Activated CD4-positive, alpha-beta T cell treated with anti-CD3 and anti-CD28 coated beads for 36 hours (primary cell): ENCODE measurements at regions not wholly inside any gene's neighbourhood (a gene's known extent, or its start where the extent isn't known, plus 50 kb on each side); places are given as distances from the start of the nearest gene placed in this dataset.

Source experiments
- ATAC-seq: fragments of 200-7000 bp; cut with Tn5 transposase; one replicate; pipeline ENCODE4 v1.10.0; 2021; ENCODE audit warnings: mild to moderate bottlenecking, moderate library complexity
- CTCF ChIA-PET: fragments of 350-600 bp; sonication (Branson Sonifier 250); formaldehyde crosslinking; loops from one replicate; lab custom pipeline; 2021; ENCODE audit warnings: antibody characterized with exemption; lab: Charles Lee
- POLR2A ChIA-PET: fragments of 350-600 bp; sonication (Branson Sonifier 250); formaldehyde crosslinking; loops from one replicate; lab custom pipeline; 2021; ENCODE audit warnings: antibody characterized with exemption, inconsistent platforms; lab: Charles Lee
- DNase-seq: peaks from one replicate; pipeline ENCODE4 v3.0.0-alpha.2; 2020
- H3K27ac Mint-ChIP-seq: one replicate; pipeline ENCODE4 v1.8.0; 2021; ENCODE audit warnings: mixed read lengths
- H3K27me3 Mint-ChIP-seq: one replicate; pipeline ENCODE4 v1.8.0; 2021; ENCODE audit warnings: mixed read lengths
- H3K36me3 Mint-ChIP-seq: one replicate; pipeline ENCODE4 v1.8.0; 2021; ENCODE audit warnings: low read depth, mixed read lengths
- H3K4me1 Mint-ChIP-seq: one replicate; pipeline ENCODE4 v1.8.0; 2021; ENCODE audit warnings: mixed read lengths
- H3K4me3 Mint-ChIP-seq: one replicate; pipeline ENCODE4 v1.8.0; 2021; ENCODE audit warnings: mild to moderate bottlenecking, moderate library complexity, mixed read lengths
- H3K9me3 Mint-ChIP-seq: one replicate; pipeline ENCODE4 v1.8.0; 2021; ENCODE audit warnings: low read depth, mixed read lengths
- intact Hi-C, 2 experiments: fragments of 100-400 bp; cut with DNase I in 1 of 2; cut with micrococcal nuclease in 1 of 2; formaldehyde crosslinking; loops; one replicate each; pipeline versions ENCODE4 v1.14.2 to v1.15.1; 2022 to 2024; cut with DNase I, micrococcal nuclease

DNA sequence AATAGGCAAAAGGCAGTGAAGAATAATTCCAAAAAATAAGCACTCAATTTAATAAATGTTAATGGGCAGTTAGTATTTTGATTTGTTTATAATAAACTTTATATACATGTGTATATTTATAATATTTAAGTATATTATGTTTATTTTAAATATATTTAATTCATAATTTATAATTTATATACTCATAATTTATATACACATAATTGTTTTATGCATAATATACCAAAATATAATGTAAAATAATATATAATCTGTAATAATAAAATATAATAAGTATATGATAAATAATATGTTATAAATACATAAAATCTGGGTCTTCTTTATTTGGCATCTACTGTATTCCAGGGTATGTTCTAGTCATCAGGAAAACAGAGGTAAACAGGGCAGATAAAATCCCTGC lies 100.2 kb upstream of the ARID2 start:
- CTCF ChIA-PET, result no interaction called here
- DNase-seq, result no peak
- ATAC-seq, result no peak

DNA sequence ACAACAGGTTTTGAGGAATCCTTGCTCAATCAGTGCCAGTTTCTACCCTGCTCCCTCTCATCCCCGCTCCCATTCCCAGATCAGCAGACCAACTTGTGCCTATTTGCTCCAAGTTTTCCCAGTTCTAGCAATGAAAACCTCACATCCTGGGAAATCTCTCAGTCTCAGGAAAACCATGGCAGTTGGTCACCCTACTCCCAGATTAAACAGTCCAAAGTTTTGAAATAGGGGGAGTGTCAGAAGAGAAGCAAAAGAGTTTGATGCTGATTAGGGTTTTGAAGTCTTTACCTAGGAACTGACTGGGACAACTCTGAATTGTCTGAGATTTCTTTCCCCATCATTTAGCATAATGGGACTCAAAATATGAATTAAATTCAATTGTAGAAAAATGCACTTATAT lies 95.8 kb upstream of the ARID2 start:
- Mint-ChIP-seq H3K27ac (no peak overlapping the region), H3K4me3 (no peak overlapping the region), H3K9me3 (no peaks in the 10 kb centered on the region), H3K4me1 (no peaks in the 10 kb centered on the region), H3K27me3 (no peaks in the 10 kb centered on the region), H3K36me3 (no peaks in the 10 kb centered on the region)
- no peak for DNase-seq
- ATAC-seq, result no peak
- CTCF ChIA-PET, result no interaction called here
- intact Hi-C loops, result no loop called here
- POLR2A ChIA-PET, result no interaction called here

More for the DNA sequence above, 100.2 kb upstream of the ARID2 start:
- no peaks in the 10 kb centered on the region for H3K4me1 Mint-ChIP-seq
- H3K9me3 Mint-ChIP-seq, result no peaks in the 10 kb centered on the region
- intact Hi-C loops, result no loop called here
- H3K4me3 Mint-ChIP-seq, result no peak overlapping the region
- H3K27me3 Mint-ChIP-seq, result peaks cover 2% of the 10 kb centered on the region
- no peak overlapping the region for H3K27ac Mint-ChIP-seq
- POLR2A ChIA-PET, result no interaction called here
- no peaks in the 10 kb centered on the region for H3K36me3 Mint-ChIP-seq

DNA sequence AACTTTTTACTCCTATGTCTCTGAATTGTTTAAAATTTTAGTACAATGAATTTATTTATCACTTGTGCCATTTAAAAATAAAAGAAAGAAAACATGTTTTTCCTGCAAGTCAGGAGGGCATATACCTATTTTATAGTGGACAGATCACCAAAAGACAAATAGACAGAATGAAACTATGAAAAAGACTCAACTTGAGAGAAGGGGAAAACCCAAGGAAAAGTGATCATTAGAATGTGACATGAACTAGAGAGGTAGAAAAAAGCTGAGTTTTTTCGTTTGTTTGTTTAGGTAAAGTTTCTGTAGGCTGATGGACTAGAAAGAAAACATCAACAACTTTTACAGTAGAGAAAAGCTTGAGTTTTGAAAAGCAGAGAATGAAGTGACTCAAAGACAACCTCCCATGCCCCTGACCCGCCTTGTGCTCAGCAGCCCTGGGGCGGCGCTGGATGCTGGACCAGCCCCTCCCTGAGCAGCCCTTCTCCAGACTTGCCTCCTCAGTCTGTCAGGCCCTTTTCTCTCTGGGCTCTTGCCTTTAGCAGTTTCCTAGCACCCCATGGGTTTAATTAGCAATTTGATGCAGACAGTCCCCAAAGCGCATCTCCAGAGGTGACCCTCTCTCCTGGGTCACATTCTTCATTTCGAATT lies 95.1 kb upstream of the ARID2 start:
- Mint-ChIP-seq H3K27me3 (no peaks in the 10 kb centered on the region), H3K9me3 (no peaks in the 10 kb centered on the region), H3K4me3 (no peak overlapping the region), H3K4me1 (no peaks in the 10 kb centered on the region), H3K36me3 (no peaks in the 10 kb centered on the region), H3K27ac (no peak overlapping the region)
- CTCF ChIA-PET, result no interaction called here
- ATAC-seq (no peak), DNase-seq (no peak)
- intact Hi-C loops, result no loop called here
- POLR2A ChIA-PET, result no interaction called here

DNA sequence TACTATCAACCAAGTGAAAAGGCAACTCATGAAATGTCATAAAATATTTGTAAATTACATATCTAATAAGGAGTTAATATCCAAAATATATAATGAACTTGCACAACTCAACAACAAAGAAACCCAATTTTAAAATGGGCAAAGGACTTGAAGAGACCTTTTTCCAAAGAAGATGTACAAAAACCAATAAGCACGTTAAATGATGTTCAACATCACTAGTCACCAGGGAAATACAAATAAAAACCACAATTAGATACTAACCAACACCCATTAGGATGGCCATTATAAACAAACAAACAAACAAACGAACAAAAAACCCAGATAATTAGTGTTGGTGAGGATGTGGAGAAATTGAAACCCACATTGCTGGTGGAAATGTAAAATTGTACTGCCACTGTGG lies 92.3 kb upstream of the ARID2 start:
- ChIA-PET POLR2A (no interaction called here), CTCF (no interaction called here)
- Mint-ChIP-seq H3K36me3 (no peaks in the 10 kb centered on the region), H3K27me3 (no peaks in the 10 kb centered on the region), H3K9me3 (no peaks in the 10 kb centered on the region), H3K4me3 (no peak overlapping the region), H3K4me1 (no peaks in the 10 kb centered on the region), H3K27ac (no peak overlapping the region)
- DNase-seq, result no peak
- no peak for ATAC-seq
- intact Hi-C loops, result no loop called here

DNA sequence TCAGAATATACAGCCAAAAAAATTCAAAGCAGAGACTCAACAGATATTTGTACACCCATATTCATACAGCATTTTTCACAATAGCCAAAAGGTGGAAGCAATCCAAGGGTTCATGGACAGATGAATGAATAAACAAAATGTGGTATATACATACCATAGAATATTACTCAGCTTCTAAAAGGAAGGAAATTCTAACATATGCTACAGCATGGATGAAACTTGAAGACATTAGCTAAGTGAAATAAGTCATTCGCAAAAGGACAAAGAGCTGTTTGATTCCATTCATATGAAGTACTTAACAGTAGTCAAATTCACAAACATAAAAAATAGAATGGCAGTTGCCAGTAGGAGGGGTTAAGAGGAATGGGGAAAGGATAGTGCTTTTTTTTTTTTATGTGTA lies 91.8 kb upstream of the ARID2 start:
- no peak overlapping the region for H3K27ac Mint-ChIP-seq
- no peaks in the 10 kb centered on the region for H3K27me3 Mint-ChIP-seq
- no peak overlapping the region for H3K4me3 Mint-ChIP-seq
- intact Hi-C loops, result no loop called here
- ChIA-PET CTCF (no interaction called here), POLR2A (no interaction called here)
- ATAC-seq (no peak), DNase-seq (no peak)
- H3K36me3 Mint-ChIP-seq, result no peaks in the 10 kb centered on the region
- H3K9me3 Mint-ChIP-seq, result no peaks in the 10 kb centered on the region
- H3K4me1 Mint-ChIP-seq, result no peaks in the 10 kb centered on the region

DNA sequence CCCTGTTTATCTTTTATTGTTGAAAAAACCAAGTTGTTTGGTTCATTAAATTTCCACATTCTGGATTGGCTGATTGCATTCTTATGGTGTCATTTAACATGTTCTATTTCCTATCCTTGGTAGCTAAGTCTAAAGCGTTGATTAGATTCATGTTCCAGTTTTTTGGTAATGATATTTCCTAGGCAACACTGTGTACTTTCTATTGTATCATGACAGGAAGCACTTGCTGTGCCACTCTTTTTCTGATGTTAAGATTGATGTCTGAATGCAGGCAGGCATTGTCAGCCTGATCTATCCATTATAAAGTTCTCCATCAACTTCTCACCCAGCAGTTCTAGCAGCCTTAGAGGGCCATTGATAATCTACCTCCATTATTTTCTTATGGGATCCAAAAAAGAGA lies 91.1 kb upstream of the ARID2 start:
- H3K9me3 Mint-ChIP-seq, result no peaks in the 10 kb centered on the region
- no peak overlapping the region for H3K27ac Mint-ChIP-seq
- ChIA-PET POLR2A (no interaction called here), CTCF (no interaction called here)
- no peak for ATAC-seq
- H3K27me3 Mint-ChIP-seq, result no peaks in the 10 kb centered on the region
- intact Hi-C loops, result no loop called here
- H3K4me3 Mint-ChIP-seq, result no peak overlapping the region
- H3K4me1 Mint-ChIP-seq, result no peaks in the 10 kb centered on the region
- no peaks in the 10 kb centered on the region for H3K36me3 Mint-ChIP-seq
- DNase-seq, result no peak

DNA sequence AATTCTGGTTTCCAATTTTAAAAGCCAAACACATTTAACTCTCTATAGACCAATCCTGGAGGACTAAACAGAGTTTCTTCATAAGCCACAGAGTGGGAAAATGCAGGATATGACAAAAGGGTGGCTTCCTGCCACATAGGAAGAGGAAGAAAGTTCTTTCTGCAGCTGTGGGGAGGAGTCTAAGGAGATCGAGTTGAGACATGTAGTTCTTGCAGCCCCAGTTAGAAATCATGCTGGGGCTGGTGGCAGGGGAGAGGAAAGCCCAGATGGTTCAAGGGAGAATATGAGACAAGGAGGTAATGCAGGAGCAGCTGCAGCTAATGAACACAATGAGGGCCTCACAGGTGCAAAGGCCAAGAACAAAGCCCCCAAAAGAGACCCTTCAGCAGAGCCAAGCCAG lies 85.0 kb upstream of the ARID2 start:
- peaks cover 11% of the 10 kb centered on the region for H3K4me1 Mint-ChIP-seq
- H3K4me3 Mint-ChIP-seq, result no peak overlapping the region
- no peaks in the 10 kb centered on the region for H3K36me3 Mint-ChIP-seq
- H3K27me3 Mint-ChIP-seq, result peaks cover 3% of the 10 kb centered on the region
- DNase-seq, result no peak
- CTCF ChIA-PET, result interaction anchor here (0.7 to 1.2 kb wide), 2 partner anchors 29 to 101 kb away, joined by 3 to 5 read pairs; no protein-coding TSS in a partner anchor
- intact Hi-C loops, result no loop called here
- H3K9me3 Mint-ChIP-seq, result no peaks in the 10 kb centered on the region
- ATAC-seq, result no peak
- POLR2A ChIA-PET, result interaction anchor here (0.6 kb wide), 1 partner anchor 515 kb away, joined by 7 read pairs; no protein-coding TSS in a partner anchor
- H3K27ac Mint-ChIP-seq, result peak overlapping the region; percentile 28

DNA sequence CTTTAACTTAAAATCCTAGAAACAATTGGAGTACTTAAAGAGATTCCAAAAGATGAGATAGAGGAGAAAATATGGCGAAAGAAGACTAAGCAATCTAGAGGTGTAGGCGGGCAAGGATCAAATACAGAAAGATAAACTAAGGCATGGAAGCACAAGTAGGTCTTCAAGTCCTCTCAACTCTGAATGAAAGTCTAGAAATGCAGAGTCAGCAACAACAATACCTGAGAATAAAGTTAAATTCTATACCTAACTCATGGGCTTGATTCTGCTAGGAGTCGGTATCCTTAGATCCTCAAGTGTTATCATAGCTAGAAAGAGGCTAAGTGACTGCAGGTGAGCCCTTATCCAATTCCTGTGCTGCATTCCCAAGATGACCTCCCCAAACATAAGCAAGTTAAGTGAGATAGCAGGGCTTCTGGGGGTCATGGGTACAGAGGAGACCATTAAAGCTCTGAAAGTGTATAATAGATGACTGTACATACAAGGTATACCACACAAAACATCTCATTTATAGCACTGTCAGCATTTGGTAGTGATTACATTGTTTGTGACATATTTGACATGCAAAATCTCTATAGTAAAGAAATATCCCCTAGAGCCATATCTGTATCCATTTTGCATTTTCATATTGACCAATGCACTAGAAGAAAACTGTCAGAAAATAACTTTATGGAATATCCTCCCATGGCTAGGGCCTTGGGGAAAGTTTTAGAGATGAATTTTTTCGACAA lies 82.5 kb upstream of the ARID2 start:
- no peaks in the 10 kb centered on the region for H3K36me3 Mint-ChIP-seq
- ATAC-seq (no peak), DNase-seq (no peak)
- H3K4me3 Mint-ChIP-seq, result no peak overlapping the region
- intact Hi-C loops, result no loop called here
- ChIA-PET POLR2A (no interaction called here), CTCF (no interaction called here)
- no peak overlapping the region for H3K27ac Mint-ChIP-seq
- peaks cover 9% of the 10 kb centered on the region for H3K27me3 Mint-ChIP-seq
- peaks cover 11% of the 10 kb centered on the region for H3K4me1 Mint-ChIP-seq
- no peaks in the 10 kb centered on the region for H3K9me3 Mint-ChIP-seq

DNA sequence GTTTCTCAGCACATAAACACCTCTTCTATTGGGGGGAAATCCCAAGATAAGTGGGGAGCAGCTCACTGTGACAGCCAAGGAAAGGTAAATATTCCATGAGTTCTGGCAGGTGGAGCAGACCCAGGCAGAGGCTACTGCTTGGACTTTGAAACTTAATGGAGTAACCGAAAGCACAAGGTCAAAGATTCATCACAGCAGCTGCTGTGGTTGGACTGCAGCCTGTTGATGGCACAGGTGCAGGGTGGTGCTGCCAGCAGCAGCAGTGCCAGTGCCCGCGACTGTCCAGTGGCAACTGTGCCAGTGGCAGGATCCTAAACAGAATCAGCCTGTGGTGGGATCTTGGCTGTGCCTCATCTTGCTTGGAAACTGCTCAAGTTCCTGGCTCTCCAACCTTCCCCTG lies 81.4 kb upstream of the ARID2 start:
- Mint-ChIP-seq H3K27me3 (peaks cover 9% of the 10 kb centered on the region), H3K27ac (no peak overlapping the region), H3K4me3 (no peak overlapping the region), H3K9me3 (no peaks in the 10 kb centered on the region), H3K36me3 (no peaks in the 10 kb centered on the region), H3K4me1 (peaks cover 11% of the 10 kb centered on the region)
- DNase-seq (no peak), ATAC-seq (no peak)
- intact Hi-C loops, result no loop called here
- POLR2A ChIA-PET, result interaction anchor here (0.7 kb wide), 1 partner anchor 78 kb away, joined by 5 read pairs; no protein-coding TSS in a partner anchor
- CTCF ChIA-PET, result no interaction called here

DNA sequence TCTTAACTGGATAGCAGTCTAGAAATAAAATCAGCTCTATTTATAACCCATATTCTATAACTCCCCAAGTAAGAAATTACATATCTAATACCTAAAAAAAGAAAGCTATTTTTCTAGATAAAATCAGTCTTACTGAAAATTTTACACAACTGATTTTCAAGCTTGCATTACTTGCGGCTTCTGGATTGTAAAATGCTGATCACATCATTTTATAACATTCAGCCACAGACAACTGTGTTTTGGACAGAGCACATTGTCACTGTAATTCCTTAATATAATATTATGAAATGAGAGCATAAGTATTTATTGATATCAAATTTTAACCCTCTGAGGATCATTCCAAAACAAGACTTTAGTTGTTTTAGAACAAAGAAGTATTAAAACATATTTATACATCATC lies 78.5 kb upstream of the ARID2 start:
- POLR2A ChIA-PET, result interaction anchor here (0.6 kb wide), 1 partner anchor 580 kb away, joined by 4 read pairs; no protein-coding TSS in a partner anchor
- no peaks in the 10 kb centered on the region for H3K4me1 Mint-ChIP-seq
- H3K36me3 Mint-ChIP-seq, result no peaks in the 10 kb centered on the region
- DNase-seq (no peak), ATAC-seq (no peak)
- intact Hi-C loops, result no loop called here
- CTCF ChIA-PET, result interaction anchor here (1.1 to 1.5 kb wide), 2 partner anchors 13 to 227 kb away, joined by 3 read pairs; no protein-coding TSS in a partner anchor
- H3K27ac Mint-ChIP-seq, result no peak overlapping the region
- H3K27me3 Mint-ChIP-seq, result peaks cover 9% of the 10 kb centered on the region
- H3K4me3 Mint-ChIP-seq, result no peak overlapping the region
- no peaks in the 10 kb centered on the region for H3K9me3 Mint-ChIP-seq

DNA sequence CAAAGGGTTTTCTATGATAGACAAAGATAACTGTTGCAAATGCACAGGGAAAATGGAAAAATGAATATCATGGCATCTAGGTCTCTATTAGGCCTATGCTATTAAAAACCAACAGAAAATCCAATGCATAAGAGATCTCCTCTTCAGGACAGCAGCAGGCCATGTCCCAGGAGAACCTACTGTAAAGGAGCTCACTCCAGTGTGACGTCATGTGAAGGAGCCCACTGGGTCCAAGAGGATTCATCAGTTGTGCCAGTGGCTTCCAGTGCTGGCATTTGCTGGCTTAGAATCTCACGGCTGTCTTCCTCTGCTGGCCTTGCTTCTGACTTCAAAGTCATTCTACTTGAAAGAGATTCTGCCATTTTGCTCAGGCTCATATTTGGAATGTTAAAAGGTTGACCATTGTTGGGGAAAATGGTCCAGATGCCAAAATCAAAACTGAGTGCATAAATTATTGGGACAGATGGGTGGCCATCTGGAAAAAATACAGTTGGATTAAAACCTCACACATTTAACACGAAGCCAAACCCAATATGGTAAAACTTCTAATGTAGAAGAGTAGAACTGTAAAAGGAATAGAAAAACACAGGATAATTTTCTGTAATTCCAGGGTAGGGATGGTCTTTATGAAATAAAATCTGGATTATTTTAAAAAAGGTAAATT lies 75.4 kb upstream of the ARID2 start:
- ATAC-seq, result no peak
- intact Hi-C loops, result no loop called here
- ChIA-PET CTCF (no interaction called here), POLR2A (no interaction called here)
- no peak overlapping the region for H3K27ac Mint-ChIP-seq
- no peaks in the 10 kb centered on the region for H3K4me1 Mint-ChIP-seq
- H3K27me3 Mint-ChIP-seq, result peaks cover 6% of the 10 kb centered on the region
- H3K4me3 Mint-ChIP-seq, result no peak overlapping the region
- H3K9me3 Mint-ChIP-seq, result no peaks in the 10 kb centered on the region
- no peaks in the 10 kb centered on the region for H3K36me3 Mint-ChIP-seq
- DNase-seq, result no peak

DNA sequence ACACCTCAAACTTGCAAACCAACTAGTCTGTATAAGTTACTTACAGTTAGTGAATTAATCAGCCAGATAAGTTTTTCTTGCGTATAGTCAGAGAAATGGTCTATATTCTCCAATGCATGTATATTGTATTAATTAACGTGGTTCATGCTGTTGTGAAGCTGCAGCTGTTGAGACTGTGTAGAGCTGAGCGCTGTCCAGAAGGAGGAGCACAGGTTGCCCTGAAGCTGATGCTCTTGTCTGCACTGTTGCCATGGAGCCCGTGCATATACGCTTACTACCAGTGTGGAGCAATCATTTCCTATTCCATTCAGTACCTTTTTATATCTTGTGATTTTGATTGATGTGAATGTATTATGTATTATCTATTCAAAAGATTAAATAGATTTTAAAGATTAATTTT lies 74.3 kb upstream of the ARID2 start:
- Mint-ChIP-seq H3K4me3 (no peak overlapping the region), H3K27me3 (peaks cover 4% of the 10 kb centered on the region), H3K9me3 (no peaks in the 10 kb centered on the region), H3K36me3 (no peaks in the 10 kb centered on the region), H3K27ac (no peak overlapping the region), H3K4me1 (no peaks in the 10 kb centered on the region)
- peak; percentile 65 for DNase-seq
- POLR2A ChIA-PET, result no interaction called here
- intact Hi-C loops, result no loop called here
- peak; percentile 99 for ATAC-seq
- CTCF ChIA-PET, result no interaction called here
